ENCODE measurements at regions not wholly inside any gene's neighbourhood (a gene's known extent, or its start where the extent isn't known, plus 50 kb on each side); places are given as distances from the start of the nearest gene placed in this dataset.

DNA sequence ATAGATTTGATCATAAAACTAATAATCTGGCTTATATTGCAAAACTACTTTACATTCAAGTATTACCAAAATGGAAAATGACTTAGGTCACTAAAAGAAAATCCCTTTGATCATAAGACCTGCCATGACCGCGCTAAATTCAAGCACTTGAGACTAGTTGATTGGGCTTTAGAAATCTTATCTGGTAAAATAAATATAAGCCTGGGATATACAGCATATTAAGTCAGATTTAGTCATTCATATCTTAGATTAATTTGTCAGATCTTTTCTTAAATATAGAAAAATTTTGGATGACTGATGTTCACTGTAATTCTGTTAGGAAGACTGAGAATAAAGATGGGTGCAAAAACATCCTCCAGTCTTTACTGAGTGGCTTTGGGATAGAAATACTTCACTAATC lies 450.0 kb downstream of the HTR7 start (continued):
- TF ChIP-seq BORCS8-MEF2B (CRISPR knock-in tag; IDR thresholded peaks at IDR 0.05) (no peak), ZNF639 (CRISPR knock-in tag; conservative IDR thresholded peaks at IDR 0.05) (no peak)

DNA sequence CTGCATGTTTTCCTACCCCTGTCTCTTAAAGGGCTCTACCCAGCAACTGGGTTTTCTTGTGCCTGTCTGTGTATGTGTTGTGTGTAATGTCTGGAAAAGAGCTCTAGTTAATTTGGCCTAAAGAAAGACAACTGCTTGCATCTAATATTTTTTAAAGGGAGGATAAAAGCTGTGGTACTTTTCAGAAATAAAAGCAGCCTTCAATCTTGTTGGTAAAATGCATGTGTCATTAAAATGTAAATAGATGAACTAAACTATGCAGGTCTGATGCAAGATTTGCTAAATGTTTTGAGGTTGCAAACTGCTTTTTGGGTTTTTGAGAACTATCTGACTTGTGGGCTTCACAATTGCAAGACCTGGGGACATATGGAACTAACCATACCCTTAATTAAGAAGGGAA lies 445.3 kb downstream of the HTR7 start:
- H2AFZ ChIP-seq (ENCODE audit: low read length), result no peak overlapping the region
- in situ Hi-C loops (cut with HindIII; ENCODE audit: extremely low pct_ligation_motif_present, low pct_unique_long_range_greater_than_20kb), result no loop called here
- CTCF ChIA-PET (ENCODE audit: low intra/inter-chr PET ratio, low total read pairs), result no interaction called here

More for the DNA sequence above, 445.3 kb downstream of the HTR7 start:
- BruUV-seq (replicated peaks), result no TSS peak
- no peak overlapping the region for H3K9ac ChIP-seq (ENCODE audit: insufficient read depth, low read depth, low read length)
- no peak overlapping the region for H3K4me2 ChIP-seq (ENCODE audit: low read depth, low read length)
- no peak overlapping the region for H3K4me3 ChIP-seq (replicated peaks in 1 of 3; ENCODE audit: insufficient read depth in 1 of 3, low read depth in 2 of 3, low read length in 3 of 3)
- TF ChIP-seq ZSCAN22 (CRISPR knock-in tag; IDR thresholded peaks at IDR 0.05) (no peak), JUND (CRISPR knock-in tag; IDR thresholded peaks at IDR 0.05) (no peak), ZHX1 (CRISPR knock-in tag; IDR thresholded peaks at IDR 0.05; ENCODE audit: low read depth) (no peak), THAP11 (CRISPR knock-in tag; IDR thresholded peaks at IDR 0.05) (no peak), ZNF550 (CRISPR knock-in tag; IDR thresholded peaks at IDR 0.05; ENCODE audit: borderline replicate concordance) (no peak), CHCHD3 (CRISPR knock-in tag; IDR thresholded peaks at IDR 0.05) (no peak), ZFP1 (CRISPR knock-in tag; IDR thresholded peaks at IDR 0.05) (no peak), TGIF2 (CRISPR knock-in tag; IDR thresholded peaks at IDR 0.05) (no peak), ZIK1 (CRISPR knock-in tag; IDR thresholded peaks at IDR 0.05; ENCODE audit: borderline replicate concordance, low read depth) (no peak), CHD4 (IDR thresholded peaks at IDR 0.05; ENCODE audit: borderline replicate concordance, low read length) (no peak)
- POLR2A ChIA-PET, result no interaction called here
- H3K27ac ChIP-seq (ENCODE audit: extremely low read length, insufficient read depth, low read length), result no peak overlapping the region
- FAIRE-seq, result no peak
- no peaks in the 10 kb centered on the region for H3K4me1 ChIP-seq (ENCODE audit: insufficient read depth, low read length)
- H3K27me3 ChIP-seq (ENCODE audit: control insufficient read depth in 1 of 2, insufficient read depth in 2 of 2, low read length in 2 of 2), result no peaks in the 10 kb centered on the region
- ATAC-seq, result no peak
- H3K9me3 ChIP-seq (ENCODE audit: low read length), result peaks cover 11% of the 10 kb centered on the region
- H3K36me3 ChIP-seq (replicated peaks in 1 of 2; ENCODE audit: control insufficient read depth in 1 of 2, insufficient read depth in 2 of 2, low read length in 2 of 2), result no peaks in the 10 kb centered on the region
- DNase-seq (ENCODE audit: low spot score), result no peak
- intact Hi-C loops (cut with micrococcal nuclease; ENCODE audit: unreplicated experiment), result no loop called here
- H3K79me2 ChIP-seq (ENCODE audit: insufficient read depth, low read length), result no peaks in the 10 kb centered on the region
- H4K20me1 ChIP-seq (ENCODE audit: insufficient read depth, low read length), result no peaks in the 10 kb centered on the region

Measured in HepG2 (cell line).